ENCODE measurements at regions not wholly inside any gene's neighbourhood (a gene's known extent, or its start where the extent isn't known, plus 50 kb on each side); places are given as distances from the start of the nearest gene placed in this dataset.
"Not testable (repeated sequence)": the region's sequence is repeated elsewhere in the genome, so short reads cannot be mapped to it uniquely, and the experiment has no call there.

GRCh38 chr7:96781919-96782318 lies 72.3 kb upstream of the SEM1 start:
- Histone ChIP-seq H3K27ac (ENCODE audit: low read length) (no peak overlapping the region), H2AFZ (ENCODE audit: low read depth, low read length) (no peak overlapping the region), H3F3A (ENCODE audit: insufficient read depth, low read length, poor library complexity, severe bottlenecking) (no peaks in the 10 kb centered on the region)

GRCh38 chr7:96782686-96783298 lies 73.1 kb upstream of the SEM1 start:
- not testable (repeated sequence) for H4K20me1 ChIP-seq (ENCODE audit: insufficient read depth); H2AFZ ChIP-seq (ENCODE audit: low read depth, low read length); H3K4me3 ChIP-seq (ENCODE audit: low read length); H3K4me2 ChIP-seq (ENCODE audit: low read length); H3F3A ChIP-seq (ENCODE audit: insufficient read depth, low read length, poor library complexity, severe bottlenecking); H3K9me2 ChIP-seq (ENCODE audit: insufficient read depth, low read length); H3K9ac ChIP-seq (ENCODE audit: low read length); H3K36me3 ChIP-seq (ENCODE audit: insufficient read depth, low read length); H3K27me3 ChIP-seq (ENCODE audit: insufficient read depth, low read depth, low read length); H3K79me2 ChIP-seq (replicated peaks; ENCODE audit: insufficient read depth, low read length); H3K9me3 ChIP-seq (ENCODE audit: low read length); H3K27ac ChIP-seq (ENCODE audit: low read length)

More at GRCh38 chr7:96781919-96782318, 72.3 kb upstream of the SEM1 start:
- TF ChIP-seq EZH2 (IDR thresholded peaks at IDR 0.05; ENCODE audit: borderline replicate concordance, insufficient read depth, low read length, poor library complexity, severe bottlenecking) (no peak), TAF1 (IDR thresholded peaks at IDR 0.05; ENCODE audit: low read depth) (no peak), RAD21 (conservative IDR thresholded peaks at IDR 0.05) (no peak), SMC3 (conservative IDR thresholded peaks at IDR 0.05; ENCODE audit: poor library complexity) (no peak), EP300 (conservative IDR thresholded peaks at IDR 0.05; ENCODE audit: poor library complexity, severe bottlenecking) (no peak)
- TF ChIP-seq, protein P1, sequence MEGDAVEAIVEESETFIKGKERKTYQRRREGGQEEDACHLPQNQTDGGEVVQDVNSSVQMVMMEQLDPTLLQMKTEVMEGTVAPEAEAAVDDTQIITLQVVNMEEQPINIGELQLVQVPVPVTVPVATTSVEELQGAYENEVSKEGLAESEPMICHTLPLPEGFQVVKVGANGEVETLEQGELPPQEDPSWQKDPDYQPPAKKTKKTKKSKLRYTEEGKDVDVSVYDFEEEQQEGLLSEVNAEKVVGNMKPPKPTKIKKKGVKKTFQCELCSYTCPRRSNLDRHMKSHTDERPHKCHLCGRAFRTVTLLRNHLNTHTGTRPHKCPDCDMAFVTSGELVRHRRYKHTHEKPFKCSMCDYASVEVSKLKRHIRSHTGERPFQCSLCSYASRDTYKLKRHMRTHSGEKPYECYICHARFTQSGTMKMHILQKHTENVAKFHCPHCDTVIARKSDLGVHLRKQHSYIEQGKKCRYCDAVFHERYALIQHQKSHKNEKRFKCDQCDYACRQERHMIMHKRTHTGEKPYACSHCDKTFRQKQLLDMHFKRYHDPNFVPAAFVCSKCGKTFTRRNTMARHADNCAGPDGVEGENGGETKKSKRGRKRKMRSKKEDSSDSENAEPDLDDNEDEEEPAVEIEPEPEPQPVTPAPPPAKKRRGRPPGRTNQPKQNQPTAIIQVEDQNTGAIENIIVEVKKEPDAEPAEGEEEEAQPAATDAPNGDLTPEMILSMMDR (IDR thresholded peaks at IDR 0.05; ENCODE audit: poor library complexity, severe bottlenecking) = no peak
- TF ChIP-seq, protein P2, sequence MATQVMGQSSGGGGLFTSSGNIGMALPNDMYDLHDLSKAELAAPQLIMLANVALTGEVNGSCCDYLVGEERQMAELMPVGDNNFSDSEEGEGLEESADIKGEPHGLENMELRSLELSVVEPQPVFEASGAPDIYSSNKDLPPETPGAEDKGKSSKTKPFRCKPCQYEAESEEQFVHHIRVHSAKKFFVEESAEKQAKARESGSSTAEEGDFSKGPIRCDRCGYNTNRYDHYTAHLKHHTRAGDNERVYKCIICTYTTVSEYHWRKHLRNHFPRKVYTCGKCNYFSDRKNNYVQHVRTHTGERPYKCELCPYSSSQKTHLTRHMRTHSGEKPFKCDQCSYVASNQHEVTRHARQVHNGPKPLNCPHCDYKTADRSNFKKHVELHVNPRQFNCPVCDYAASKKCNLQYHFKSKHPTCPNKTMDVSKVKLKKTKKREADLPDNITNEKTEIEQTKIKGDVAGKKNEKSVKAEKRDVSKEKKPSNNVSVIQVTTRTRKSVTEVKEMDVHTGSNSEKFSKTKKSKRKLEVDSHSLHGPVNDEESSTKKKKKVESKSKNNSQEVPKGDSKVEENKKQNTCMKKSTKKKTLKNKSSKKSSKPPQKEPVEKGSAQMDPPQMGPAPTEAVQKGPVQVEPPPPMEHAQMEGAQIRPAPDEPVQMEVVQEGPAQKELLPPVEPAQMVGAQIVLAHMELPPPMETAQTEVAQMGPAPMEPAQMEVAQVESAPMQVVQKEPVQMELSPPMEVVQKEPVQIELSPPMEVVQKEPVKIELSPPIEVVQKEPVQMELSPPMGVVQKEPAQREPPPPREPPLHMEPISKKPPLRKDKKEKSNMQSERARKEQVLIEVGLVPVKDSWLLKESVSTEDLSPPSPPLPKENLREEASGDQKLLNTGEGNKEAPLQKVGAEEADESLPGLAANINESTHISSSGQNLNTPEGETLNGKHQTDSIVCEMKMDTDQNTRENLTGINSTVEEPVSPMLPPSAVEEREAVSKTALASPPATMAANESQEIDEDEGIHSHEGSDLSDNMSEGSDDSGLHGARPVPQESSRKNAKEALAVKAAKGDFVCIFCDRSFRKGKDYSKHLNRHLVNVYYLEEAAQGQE (IDR thresholded peaks at IDR 0.05; ENCODE audit: borderline replicate concordance) = no peak
- Histone ChIP-seq H3K9me3 (ENCODE audit: low read length) (no peaks in the 10 kb centered on the region), H3K4me3 (ENCODE audit: low read length) (no peak overlapping the region), H3K79me2 (replicated peaks; ENCODE audit: insufficient read depth, low read length) (no peaks in the 10 kb centered on the region), H3K9me2 (ENCODE audit: insufficient read depth, low read length) (no peaks in the 10 kb centered on the region), H3K36me3 (ENCODE audit: insufficient read depth, low read length) (no peaks in the 10 kb centered on the region), H3K4me2 (ENCODE audit: low read length) (no peak overlapping the region), H3K27me3 (ENCODE audit: insufficient read depth, low read depth, low read length) (no peaks in the 10 kb centered on the region), H3K9ac (ENCODE audit: low read length) (no peak overlapping the region), H4K20me1 (ENCODE audit: insufficient read depth) (no peaks in the 10 kb centered on the region)

- no peaks in the 10 kb centered on the region for H3K36me3 ChIP-seq (ENCODE audit: insufficient read depth, low read length)
- no peak overlapping the region for H2AFZ ChIP-seq (ENCODE audit: low read depth, low read length)
- no peaks in the 10 kb centered on the region for H4K20me1 ChIP-seq (ENCODE audit: insufficient read depth)
- H3K4me2 ChIP-seq (ENCODE audit: low read length) = peak overlapping the region; percentile 21
- no peaks in the 10 kb centered on the region for H3K79me2 ChIP-seq (replicated peaks; ENCODE audit: insufficient read depth, low read length)
- no peaks in the 10 kb centered on the region for H3K9me3 ChIP-seq (ENCODE audit: low read length)
- peak overlapping the region; percentile 30 for H3K4me3 ChIP-seq (ENCODE audit: low read length)
- H3F3A ChIP-seq (ENCODE audit: insufficient read depth, low read length, poor library complexity, severe bottlenecking) = no peaks in the 10 kb centered on the region
- TF ChIP-seq EZH2 (IDR thresholded peaks at IDR 0.05; ENCODE audit: borderline replicate concordance, insufficient read depth, low read length, poor library complexity, severe bottlenecking) (no peak), MXI1 (conservative IDR thresholded peaks at IDR 0.05; ENCODE audit: poor library complexity, severe bottlenecking) (no peak), EP300 (conservative IDR thresholded peaks at IDR 0.05; ENCODE audit: poor library complexity, severe bottlenecking) (peak; percentile 86), POLR2AphosphoS5 (IDR thresholded peaks at IDR 0.05) (peak; percentile 91)
- H3K27ac ChIP-seq (ENCODE audit: low read length) = peak overlapping the region; percentile 66
- H3K27me3 ChIP-seq (ENCODE audit: insufficient read depth, low read depth, low read length) = no peaks in the 10 kb centered on the region
- no peaks in the 10 kb centered on the region for H3K9me2 ChIP-seq (ENCODE audit: insufficient read depth, low read length)
- H3K9ac ChIP-seq (ENCODE audit: low read length) = no peak overlapping the region
These were observed 75.0 kb upstream of the SEM1 start for GRCh38 chr7:96784597-96784996.
